HG03457 (cell line): ENCODE measurements at regions not wholly inside any gene's neighbourhood (a gene's known extent, or its start where the extent isn't known, plus 50 kb on each side); places are given as distances from the start of the nearest gene placed in this dataset.
"Not testable (repeated sequence)": the region's sequence is repeated elsewhere in the genome, so short reads cannot be mapped to it uniquely, and the experiment has no call there.

ENCODE experiments used
- ATAC-seq: cut with Tn5 transposase; IDR thresholded peaks from one replicate; pipeline ENCODE4 v1.9.1; 2021; ENCODE audit warnings: moderate number of reproducible peaks; ENCODE audit not compliant: unreplicated experiment

DNA sequence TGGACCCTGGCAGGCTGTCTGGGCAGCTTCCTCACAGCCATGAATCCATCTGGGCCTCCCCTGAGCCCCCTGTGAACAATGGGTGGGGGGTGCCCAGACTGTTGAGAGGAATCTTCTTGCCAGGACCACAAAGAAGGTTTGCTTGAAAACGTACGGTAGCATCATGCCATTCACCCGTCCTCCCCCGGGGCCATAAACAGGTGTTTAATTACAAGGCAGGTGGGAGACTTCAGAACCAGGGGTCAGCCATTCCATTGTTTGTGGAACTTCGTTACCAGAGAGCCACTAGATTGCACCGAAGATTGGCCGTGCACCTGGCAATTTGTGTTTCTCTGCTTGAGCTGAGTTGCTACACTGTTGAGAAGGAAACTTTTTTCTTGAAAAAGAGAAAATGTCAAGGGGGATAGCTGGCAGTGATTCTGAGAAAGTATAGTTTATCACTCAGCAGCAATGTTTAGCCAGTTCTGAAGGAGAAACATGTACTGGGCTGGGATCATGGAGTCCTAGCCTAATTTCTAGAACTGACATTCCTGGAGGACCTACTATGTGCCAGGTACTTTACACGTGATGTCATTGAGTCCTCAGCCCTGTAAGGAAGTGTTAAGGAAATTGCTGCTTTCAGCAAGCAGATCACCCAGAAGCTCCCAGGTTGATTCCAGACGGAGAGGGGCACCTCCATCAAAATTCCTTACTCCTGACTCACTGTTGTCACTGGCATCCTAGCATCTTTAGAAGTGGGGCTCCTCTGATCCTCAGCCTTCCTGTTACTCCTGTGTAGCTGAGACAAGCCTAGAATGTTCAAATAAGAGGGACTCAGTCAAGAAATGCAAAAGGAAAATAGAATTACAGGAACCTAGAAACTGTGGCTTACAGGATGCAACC lies 103.8 kb upstream of the UBE2E1 start:
- no peak for ATAC-seq

DNA sequence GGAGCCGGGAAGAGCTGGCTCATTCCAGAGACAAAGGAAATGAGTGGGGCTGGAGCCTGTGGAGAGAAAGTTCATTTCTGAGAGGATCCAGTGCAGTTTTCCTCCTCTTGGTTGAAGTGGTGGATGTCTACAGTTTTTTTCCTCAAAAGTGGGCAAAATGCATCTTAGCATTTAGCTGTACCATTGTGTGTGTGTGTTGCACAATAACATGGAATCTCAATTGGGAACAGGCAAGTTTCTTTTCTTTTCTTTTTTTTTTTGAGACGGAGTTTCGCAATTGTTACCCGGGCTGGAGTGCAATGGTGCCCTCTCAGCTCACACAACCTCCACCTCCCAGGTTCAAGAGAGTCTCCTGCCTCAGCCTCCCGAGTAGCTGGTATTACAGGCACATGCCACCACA lies 101.5 kb upstream of the UBE2E1 start:
- ATAC-seq: no peak

DNA sequence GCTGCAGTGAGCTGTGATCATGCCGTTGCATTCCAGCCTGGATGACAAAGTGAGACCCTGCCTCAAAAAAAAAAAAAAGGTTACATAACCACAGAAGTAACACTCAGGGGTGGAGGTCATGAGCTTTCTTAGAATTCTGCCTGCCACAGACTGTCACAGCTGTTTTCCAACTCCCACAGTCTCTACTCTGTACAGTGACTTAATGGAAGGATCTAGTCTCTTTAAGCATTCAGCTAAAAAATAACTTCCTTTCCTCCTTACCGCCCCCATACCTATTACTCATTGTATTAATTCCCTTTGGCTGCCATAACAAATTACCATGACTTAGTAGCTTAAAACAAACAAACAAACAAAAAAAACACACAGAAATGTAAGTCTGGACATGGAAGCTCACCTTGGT lies 99.6 kb upstream of the UBE2E1 start:
- ATAC-seq: no peak

DNA sequence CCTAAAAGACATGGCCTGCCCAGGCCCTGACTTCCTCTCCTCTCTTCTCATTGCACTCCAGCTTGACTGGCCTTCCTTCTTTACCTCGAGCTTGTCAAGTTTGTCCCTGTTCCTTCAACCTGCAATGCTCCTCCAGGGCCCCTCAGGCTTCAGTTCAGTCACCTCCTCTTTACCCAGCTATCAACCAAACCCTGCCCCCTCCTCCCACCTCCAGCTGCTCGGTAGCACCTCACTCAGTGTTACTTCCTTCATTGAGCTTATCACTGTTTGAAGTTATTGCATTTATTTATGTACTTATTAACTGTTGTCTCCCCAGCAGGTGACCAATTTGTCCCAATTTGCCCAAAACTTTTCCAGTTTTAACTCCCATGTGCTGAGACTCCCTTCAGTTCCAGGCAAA lies 95.8 kb upstream of the UBE2E1 start:
- ATAC-seq: no peak

DNA sequence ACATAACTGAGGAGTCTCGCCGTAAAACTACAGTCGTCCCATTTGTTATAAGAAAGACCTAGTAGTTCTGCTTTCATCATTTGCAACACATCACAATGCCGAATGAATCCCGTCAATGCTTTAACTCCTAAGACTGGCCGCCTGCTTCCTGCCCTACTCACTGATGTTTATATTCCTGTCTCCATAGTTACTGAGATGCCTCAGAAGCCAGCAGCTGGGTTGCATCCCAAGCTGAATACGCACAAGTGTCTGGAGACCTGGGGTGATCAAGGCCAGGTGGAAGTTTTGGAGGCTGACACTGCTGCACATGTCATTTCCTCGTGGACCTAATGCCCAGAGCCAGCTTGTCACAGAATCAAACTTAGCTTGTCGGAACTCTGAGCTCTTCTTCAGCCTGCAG lies 95.2 kb upstream of the UBE2E1 start:
- ATAC-seq: no peak

DNA sequence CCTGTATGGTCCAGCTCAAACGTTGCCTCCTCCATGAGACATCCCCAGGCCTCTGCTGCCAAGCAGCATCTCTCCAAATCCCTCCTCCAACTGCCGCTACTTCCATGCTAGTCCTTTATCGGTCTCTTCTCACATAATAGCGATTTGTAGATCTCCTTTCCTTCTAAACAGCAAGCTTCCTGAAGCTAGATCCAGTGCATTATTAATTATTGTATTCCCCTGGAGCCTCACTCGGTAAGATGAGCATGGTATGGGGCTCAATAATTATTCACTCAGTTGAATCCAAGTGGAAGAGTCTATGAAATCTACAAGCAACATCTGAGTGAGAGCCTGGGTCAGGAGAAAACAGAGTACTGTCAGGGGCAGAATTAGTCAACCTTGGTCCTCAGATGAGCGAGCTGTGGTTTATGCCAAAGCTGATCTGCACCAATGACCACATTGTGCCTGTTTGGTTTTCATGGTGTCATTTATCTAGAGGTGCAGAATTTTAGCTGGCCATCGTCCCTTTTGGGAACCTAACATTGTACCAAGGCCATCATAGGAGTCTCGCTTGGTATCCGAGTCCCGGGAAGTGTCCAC lies 93.8 kb upstream of the UBE2E1 start:
- ATAC-seq: peak; percentile 93

DNA sequence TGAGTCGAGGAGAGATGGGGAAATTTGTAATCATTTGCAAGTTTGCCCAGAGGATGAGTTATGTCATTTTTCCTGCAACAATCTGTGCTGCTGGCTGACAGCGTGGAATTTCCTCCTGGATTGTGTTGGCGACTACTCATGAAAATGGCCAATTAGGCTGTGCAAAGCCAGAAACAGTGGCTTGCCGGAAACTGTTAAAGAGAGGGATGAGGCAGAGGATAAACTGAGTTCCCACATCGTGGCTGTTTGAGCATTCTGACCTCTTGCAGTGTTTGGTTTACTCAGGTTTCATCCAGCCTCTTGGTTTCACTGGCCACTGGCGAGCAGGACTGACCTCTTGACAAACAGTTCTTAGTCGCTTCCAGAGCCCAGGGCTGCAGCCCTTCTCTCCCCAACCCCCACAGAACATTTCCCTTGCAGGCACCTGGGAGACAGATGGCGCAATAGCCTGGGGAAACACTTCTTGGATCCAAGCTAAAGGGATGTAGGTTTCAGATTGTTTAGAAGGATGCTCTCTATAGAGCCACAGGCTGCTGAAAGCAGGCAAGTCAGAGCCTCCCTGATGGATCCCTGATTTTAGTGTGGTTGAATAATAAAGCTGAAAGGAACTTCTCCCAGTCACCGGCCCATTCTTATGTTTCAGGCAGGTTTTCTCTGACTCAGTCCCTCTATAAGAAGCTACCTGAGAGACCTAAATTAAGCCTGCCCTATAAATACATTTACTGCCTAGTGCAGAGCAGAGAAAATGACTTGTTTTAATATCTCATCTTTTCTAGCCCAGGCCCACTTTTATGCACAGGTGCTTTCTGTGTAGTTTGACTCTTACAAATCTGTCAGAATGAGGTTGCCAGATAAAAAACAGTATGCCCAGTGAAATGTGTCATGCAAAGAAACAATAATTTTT lies 92.8 kb upstream of the UBE2E1 start:
- no peak for ATAC-seq

DNA sequence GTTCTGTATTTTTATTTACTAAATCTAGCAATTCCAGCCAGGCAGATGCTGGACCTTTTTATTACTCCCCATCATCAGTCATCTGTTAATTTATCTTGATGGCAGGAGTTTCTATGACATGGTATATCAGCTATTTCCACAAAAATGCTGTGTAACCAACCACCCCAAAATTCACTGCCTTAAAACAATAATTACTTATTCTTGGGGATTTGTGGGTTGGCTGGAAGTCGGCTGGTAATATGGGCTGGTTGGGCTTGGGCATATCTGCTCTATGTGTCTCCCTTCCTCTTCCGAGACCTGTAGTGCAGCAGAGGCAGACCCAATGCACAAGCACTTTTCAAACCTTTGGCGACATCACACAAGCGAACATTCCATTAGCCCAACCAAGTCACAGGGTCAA lies 92.1 kb upstream of the UBE2E1 start:
- ATAC-seq: no peak

DNA sequence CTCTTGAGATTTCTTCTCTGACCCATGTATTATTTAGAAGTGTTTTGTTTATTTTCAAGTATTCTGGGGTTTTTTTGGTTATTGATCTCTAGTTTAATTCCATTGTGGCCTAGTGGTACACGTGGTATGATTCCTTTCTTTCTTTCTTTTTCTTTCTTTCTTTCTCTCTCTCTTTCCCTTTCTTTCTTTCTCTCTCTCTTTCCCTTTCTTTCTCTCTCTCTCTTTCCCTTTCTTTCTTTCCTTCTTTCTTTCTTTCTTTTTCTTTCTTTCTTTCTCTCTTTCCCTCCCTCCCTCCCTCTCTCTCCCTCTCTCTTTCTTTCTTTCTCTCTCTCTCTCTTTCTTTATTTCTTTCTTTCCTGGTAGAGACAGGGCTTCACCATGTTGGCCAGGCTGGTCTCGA lies 85.7 kb upstream of the UBE2E1 start:
- ATAC-seq: no peak

DNA sequence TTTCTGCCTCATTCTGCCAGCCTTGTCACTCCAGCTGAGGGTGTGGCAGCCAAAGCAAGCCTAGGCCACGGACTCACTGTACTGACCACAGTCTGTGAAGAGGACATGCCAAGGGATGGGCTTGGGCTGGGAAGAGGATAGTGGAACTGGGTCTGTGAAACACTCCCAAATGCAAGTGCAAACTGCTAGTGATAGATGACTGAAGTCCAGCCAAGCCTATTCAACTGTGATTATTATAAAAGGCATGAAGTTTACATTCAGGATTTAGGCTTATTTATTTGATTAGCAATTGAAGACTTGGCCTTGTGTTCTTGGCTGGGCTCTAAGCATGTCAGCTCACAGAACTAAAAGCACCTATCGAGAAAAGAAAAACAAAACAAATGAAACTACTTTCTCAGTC lies 84.9 kb upstream of the UBE2E1 start:
- ATAC-seq: no peak

DNA sequence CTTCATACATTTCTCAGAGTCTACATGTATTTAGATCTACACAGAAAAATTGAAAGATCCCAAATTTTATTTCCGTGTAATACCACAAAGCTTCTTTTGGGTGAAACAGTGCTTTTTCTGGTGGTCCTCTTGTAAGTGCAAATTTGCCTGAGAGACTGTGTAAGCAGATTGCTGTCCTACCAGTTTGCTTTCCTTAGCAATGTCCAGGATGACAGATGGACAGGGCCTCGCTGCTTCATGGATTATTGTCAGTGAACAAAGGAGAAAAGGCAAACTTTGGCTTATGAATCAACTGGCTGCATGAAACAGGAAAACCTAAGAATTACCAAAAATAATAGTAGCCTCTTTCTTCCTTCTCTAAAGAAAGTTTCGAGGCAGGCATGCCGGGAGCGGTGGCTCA lies 82.6 kb upstream of the UBE2E1 start:
- no peak for ATAC-seq

DNA sequence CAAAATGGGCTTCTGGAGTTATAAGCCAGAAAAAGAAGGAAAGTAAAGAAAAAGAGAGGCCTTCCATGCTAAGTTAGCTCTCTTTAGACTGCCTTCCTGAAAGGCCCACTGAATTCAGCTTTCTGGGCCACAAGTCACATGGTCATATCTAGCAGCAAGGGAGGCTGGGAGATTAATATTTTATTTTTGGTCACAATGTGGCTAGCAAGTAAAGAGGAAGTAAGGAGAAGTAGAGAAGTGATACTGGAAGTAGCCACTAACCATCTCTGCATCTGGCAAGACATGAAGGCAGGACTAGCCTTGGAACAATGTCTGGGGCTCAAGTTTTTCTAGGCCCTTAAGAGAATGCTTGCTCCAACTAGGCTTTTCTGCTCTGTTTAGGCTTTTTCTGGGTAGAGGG lies 81.8 kb upstream of the UBE2E1 start:
- ATAC-seq: no peak

DNA sequence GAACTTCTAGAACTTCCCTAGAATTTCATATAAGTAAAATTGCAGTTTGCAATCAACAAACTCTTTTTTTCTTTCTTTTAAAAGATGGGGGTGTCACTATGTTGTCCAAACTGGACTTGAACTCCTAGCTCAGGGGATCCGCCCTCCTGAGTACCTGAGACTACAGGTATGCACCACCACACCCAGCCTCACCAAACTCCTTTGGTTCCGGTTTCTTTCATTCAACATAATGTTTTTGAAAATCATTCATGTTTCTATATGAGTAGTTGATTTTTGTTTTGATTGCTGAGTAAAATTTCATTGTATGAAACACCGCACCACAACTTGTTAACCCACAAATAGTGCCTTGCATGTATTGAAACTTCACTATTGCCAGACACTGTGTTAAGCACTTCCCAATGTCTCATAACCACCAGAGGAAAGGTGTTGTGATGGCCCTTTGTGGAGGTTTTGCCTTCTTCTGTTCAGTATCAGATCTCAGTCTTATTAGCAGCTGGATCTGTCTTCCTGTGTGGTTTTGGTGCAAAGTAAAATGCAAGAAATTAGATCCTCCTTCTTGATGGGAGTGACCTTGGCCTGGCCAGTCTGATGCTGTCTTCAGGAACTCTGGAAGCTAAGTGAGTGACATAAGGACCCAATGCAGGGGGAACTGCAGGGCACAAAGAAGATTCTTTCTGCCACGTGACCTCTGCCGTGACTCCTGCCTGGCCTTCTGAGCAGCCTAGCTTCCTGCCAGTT lies 78.8 kb upstream of the UBE2E1 start:
- peak; percentile 56 for ATAC-seq

DNA sequence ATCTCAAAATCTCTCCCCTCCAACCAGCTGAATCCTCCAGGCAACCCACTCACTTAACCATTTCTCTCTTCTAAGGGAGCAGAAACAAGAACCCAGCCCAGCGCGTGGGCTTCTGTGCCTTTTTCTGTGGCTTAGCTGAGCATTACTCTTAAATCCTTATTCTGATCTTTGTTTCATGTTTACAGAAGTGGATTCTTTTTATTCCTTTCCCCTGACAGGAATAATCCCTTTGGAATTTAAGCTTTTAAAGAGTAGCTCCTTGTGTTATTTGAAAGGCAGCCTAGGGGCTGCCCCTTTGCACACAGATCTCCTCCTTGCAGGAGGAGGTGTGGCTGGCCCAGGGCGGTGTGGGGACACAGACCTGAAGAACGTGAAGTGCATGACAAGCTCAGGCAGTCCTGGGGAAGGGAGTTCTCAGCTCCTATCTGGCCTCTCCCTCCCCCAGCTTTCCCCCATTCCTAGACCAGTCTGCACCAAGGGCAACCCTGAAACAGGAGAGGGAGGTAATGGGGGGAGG lies 77.1 kb upstream of the UBE2E1 start:
- no peak for ATAC-seq

DNA sequence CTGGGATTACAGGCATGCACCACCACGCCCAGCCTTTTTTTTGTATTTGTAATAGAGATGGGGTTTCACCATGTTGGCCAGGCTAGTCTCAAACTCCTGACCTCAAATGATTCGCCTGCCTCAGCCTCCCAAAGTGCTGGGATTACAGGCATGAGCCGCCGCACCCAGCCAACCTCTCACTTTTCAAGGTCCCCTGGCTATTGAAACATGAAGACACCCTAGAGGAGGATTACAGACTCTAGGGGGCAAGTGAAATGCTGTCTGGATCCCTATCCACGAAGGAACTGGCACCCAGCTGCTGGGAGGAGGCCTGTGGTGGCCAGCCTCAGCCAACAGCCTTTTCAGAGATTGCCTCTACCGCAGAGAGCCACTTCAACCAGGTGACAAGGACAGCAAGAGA lies 76.4 kb upstream of the UBE2E1 start:
- not testable (repeated sequence) for ATAC-seq

DNA sequence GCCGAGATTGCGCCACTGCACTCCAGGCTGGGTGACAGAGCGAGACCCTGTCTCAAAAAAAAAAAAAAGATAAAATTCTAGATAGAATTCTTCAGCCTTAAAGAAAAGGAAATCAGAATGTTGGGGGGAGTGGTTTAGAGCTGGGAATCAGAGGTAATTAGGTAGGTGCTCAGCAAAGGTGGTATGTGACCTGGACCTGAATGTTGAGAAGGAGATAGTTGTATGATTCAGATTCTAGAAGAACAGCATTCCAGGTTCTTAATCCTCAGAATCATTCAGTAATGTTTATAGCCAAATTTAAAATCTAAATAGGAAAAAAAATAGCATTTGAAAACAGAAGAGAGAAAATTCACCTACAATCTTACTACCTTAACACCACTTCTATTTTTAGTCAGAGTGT lies 71.3 kb upstream of the UBE2E1 start:
- ATAC-seq: no peak

DNA sequence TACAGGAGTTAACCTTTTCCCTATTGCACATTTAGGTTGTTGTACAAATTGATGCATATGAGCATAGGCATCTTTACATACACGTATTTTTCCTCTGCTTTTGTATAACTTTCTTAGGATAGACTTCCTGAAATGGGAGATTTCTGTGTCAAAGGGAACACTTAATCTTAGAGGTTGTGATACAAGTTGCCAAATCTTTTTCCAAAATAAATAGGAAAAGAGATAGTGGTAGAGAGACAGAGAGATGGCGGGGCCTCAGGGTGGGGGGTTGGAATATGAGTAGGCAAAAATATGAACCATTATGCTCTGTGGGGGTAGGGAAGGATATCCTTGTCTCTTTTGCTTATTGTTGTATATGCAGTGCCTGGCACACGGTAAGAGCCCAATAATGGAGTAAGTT lies 70.7 kb upstream of the UBE2E1 start:
- no peak for ATAC-seq

DNA sequence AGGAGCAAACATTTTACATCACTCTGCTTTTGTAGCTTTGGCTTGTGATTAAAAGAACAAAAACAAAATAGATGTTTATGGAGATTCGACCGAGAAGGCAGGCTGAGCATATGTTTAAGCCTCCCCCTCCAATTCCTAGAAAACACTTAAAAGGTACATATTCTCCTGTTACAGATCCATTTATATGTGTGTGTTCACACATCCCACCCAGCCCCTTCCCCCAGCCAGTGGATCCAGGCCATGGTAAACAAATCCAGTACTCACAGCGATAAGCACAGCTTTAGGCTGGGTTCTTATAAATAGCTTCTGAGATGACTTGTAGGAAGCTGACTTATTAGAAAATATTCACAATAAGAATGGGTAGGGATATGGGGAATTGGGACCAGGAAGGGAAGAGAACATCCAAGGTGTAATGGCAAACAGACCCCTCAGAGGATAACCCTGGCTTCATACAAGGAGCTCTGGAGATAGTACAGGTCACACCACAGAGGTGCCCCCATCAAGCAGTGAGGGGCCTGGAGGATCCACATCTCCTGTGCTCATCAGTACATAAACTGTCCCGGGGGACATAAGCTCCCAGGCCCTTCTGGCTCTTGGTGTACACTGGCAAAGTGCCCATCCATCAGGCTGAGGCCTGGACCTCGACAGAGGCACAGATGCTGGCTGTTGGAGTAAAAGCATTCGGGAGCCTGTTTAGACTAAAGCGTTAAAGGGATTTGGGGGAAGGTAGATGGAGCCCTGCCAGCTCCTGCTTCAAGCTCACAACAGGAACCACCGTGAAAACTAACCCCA lies 70.0 kb upstream of the UBE2E1 start:
- ATAC-seq: no peak

DNA sequence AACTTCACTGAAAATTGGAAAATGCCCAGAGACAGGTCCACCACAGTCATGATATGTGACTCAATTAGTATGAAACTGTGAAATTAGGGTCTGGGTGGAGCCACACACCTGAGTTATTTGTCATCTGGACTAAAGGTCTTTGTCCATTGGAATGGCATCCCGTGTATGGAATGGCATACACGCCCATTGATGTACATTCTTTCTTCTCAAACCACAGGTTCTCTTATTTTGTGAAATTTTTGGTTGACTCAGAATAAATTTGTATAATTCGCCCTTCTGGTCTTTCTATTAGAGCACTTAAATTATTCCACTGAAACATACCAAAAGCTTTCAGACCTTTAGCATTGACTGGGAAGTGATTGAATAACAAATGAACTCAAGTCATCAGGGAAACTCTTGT lies 66.8 kb upstream of the UBE2E1 start:
- ATAC-seq: no peak

DNA sequence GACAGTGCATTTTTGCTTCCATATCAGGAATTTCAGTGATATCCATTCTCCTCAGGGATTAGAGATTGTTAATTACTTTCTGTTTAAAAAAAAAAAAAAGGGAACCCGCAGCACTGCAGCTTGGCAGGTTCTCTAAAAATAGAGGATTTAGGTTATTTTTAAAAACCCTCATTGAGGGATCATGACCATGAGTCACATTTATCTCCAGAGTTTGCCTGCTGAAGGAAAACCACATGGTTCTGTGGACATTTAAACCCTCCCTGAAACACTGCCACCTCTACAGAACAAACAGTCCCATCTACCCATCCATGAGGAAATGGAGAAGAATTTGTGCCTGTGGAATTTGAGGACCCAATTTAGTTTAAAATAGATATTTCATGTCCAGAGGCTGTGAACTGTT lies 66.2 kb upstream of the UBE2E1 start:
- ATAC-seq: no peak
